ENCODE measurements at regions not wholly inside any gene's neighbourhood (a gene's known extent, or its start where the extent isn't known, plus 50 kb on each side); places are given as distances from the start of the nearest gene placed in this dataset.
"Not testable (repeated sequence)": the region's sequence is repeated elsewhere in the genome, so short reads cannot be mapped to it uniquely, and the experiment has no call there.

- Mint-ChIP-seq H3K27ac (no peak overlapping the region), H3K4me1 (no peaks in the 10 kb centered on the region), H3K27me3 (no peaks in the 10 kb centered on the region), H3K36me3 (ENCODE audit: low read depth) (no peaks in the 10 kb centered on the region), H3K9me3 (no peaks in the 10 kb centered on the region), H3K4me3 (no peak overlapping the region)
- no peak for DNase-seq
- intact Hi-C loops (cut with micrococcal nuclease): no loop called here
Observed at GRCh38 chr10:9419757-9420156, 1365.3 kb downstream of the GATA3 start.

GRCh38 chr10:9427209-9427608 is 1372.7 kb downstream of the GATA3 start:
- no peak overlapping the region for H3K4me3 Mint-ChIP-seq
- H3K27ac Mint-ChIP-seq: no peak overlapping the region
- H3K4me1 Mint-ChIP-seq: no peaks in the 10 kb centered on the region
- intact Hi-C loops (cut with micrococcal nuclease): no loop called here
- H3K36me3 Mint-ChIP-seq (ENCODE audit: low read depth): no peaks in the 10 kb centered on the region
- H3K9me3 Mint-ChIP-seq: no peaks in the 10 kb centered on the region
- H3K27me3 Mint-ChIP-seq: no peaks in the 10 kb centered on the region
- DNase-seq: no peak

- no peaks in the 10 kb centered on the region for H3K27me3 Mint-ChIP-seq
- no peaks in the 10 kb centered on the region for H3K4me1 Mint-ChIP-seq
- H3K9me3 Mint-ChIP-seq: no peaks in the 10 kb centered on the region
- intact Hi-C loops (cut with micrococcal nuclease): no loop called here
- no peaks in the 10 kb centered on the region for H3K36me3 Mint-ChIP-seq (ENCODE audit: low read depth)
- no peak overlapping the region for H3K4me3 Mint-ChIP-seq
- DNase-seq: no peak
- no peak overlapping the region for H3K27ac Mint-ChIP-seq
Observed at GRCh38 chr10:9437131-9437530, 1382.6 kb downstream of the GATA3 start.

GRCh38 chr10:9443758-9444157 is 1389.3 kb downstream of the GATA3 start:
- H3K27ac Mint-ChIP-seq: no peak overlapping the region
- DNase-seq: no peak
- no peaks in the 10 kb centered on the region for H3K36me3 Mint-ChIP-seq (ENCODE audit: low read depth)
- intact Hi-C loops (cut with micrococcal nuclease): no loop called here
- no peaks in the 10 kb centered on the region for H3K27me3 Mint-ChIP-seq
- no peaks in the 10 kb centered on the region for H3K4me1 Mint-ChIP-seq
- no peak overlapping the region for H3K4me3 Mint-ChIP-seq
- no peaks in the 10 kb centered on the region for H3K9me3 Mint-ChIP-seq

- H3K4me3 Mint-ChIP-seq: no peak overlapping the region
- no peak for DNase-seq
- H3K9me3 Mint-ChIP-seq: no peaks in the 10 kb centered on the region
- intact Hi-C loops (cut with micrococcal nuclease): no loop called here
- H3K27ac Mint-ChIP-seq: no peak overlapping the region
- no peaks in the 10 kb centered on the region for H3K4me1 Mint-ChIP-seq
- H3K36me3 Mint-ChIP-seq (ENCODE audit: low read depth): no peaks in the 10 kb centered on the region
- no peaks in the 10 kb centered on the region for H3K27me3 Mint-ChIP-seq
Observed at GRCh38 chr10:9449530-9449929, 1395.0 kb downstream of the GATA3 start.

GRCh38 chr10:9450801-9451200 is 1396.3 kb downstream of the GATA3 start:
- H3K27me3 Mint-ChIP-seq: no peaks in the 10 kb centered on the region
- no peak overlapping the region for H3K4me3 Mint-ChIP-seq
- intact Hi-C loops (cut with micrococcal nuclease): no loop called here
- no peak for DNase-seq
- no peaks in the 10 kb centered on the region for H3K4me1 Mint-ChIP-seq
- no peaks in the 10 kb centered on the region for H3K36me3 Mint-ChIP-seq (ENCODE audit: low read depth)
- H3K27ac Mint-ChIP-seq: no peak overlapping the region
- no peaks in the 10 kb centered on the region for H3K9me3 Mint-ChIP-seq

- no peak overlapping the region for H3K4me3 Mint-ChIP-seq
- no peaks in the 10 kb centered on the region for H3K4me1 Mint-ChIP-seq
- no peaks in the 10 kb centered on the region for H3K36me3 Mint-ChIP-seq (ENCODE audit: low read depth)
- H3K27me3 Mint-ChIP-seq: no peaks in the 10 kb centered on the region
- no peak overlapping the region for H3K27ac Mint-ChIP-seq
- intact Hi-C loops (cut with micrococcal nuclease): no loop called here
- no peaks in the 10 kb centered on the region for H3K9me3 Mint-ChIP-seq
- no peak for DNase-seq
Observed at GRCh38 chr10:9451211-9451773, 1396.8 kb downstream of the GATA3 start.

- intact Hi-C loops (cut with micrococcal nuclease): no loop called here
- DNase-seq: no peak
- Mint-ChIP-seq H3K4me1 (no peaks in the 10 kb centered on the region), H3K36me3 (ENCODE audit: low read depth) (no peaks in the 10 kb centered on the region), H3K27ac (no peak overlapping the region), H3K4me3 (no peak overlapping the region), H3K27me3 (no peaks in the 10 kb centered on the region), H3K9me3 (no peaks in the 10 kb centered on the region)
Observed at GRCh38 chr10:9452056-9452455, 1397.6 kb downstream of the GATA3 start.

- DNase-seq; H3K36me3 Mint-ChIP-seq (ENCODE audit: low read depth); H3K4me3 Mint-ChIP-seq; H3K27ac Mint-ChIP-seq; H3K9me3 Mint-ChIP-seq; H3K4me1 Mint-ChIP-seq; H3K27me3 Mint-ChIP-seq; intact Hi-C loops (cut with micrococcal nuclease): not testable (repeated sequence)
Observed at GRCh38 chr10:9453871-9454270, 1399.4 kb downstream of the GATA3 start.

GRCh38 chr10:9469663-9470205 is 1415.2 kb downstream of the GATA3 start:
- Mint-ChIP-seq H3K27ac (no peak overlapping the region), H3K27me3 (no peaks in the 10 kb centered on the region), H3K4me1 (no peaks in the 10 kb centered on the region), H3K4me3 (no peak overlapping the region), H3K36me3 (ENCODE audit: low read depth) (no peaks in the 10 kb centered on the region), H3K9me3 (no peaks in the 10 kb centered on the region)
- no peak for DNase-seq
- intact Hi-C loops (cut with micrococcal nuclease): no loop called here

GRCh38 chr10:9470581-9470980 is 1416.1 kb downstream of the GATA3 start:
- H3K27ac Mint-ChIP-seq: no peak overlapping the region
- H3K4me1 Mint-ChIP-seq: no peaks in the 10 kb centered on the region
- no peaks in the 10 kb centered on the region for H3K36me3 Mint-ChIP-seq (ENCODE audit: low read depth)
- intact Hi-C loops (cut with micrococcal nuclease): no loop called here
- no peaks in the 10 kb centered on the region for H3K9me3 Mint-ChIP-seq
- no peak overlapping the region for H3K4me3 Mint-ChIP-seq
- DNase-seq: no peak
- H3K27me3 Mint-ChIP-seq: no peaks in the 10 kb centered on the region

- DNase-seq: no peak
- intact Hi-C loops (cut with micrococcal nuclease): no loop called here
- Mint-ChIP-seq H3K9me3 (no peaks in the 10 kb centered on the region), H3K4me1 (no peaks in the 10 kb centered on the region), H3K27ac (no peak overlapping the region), H3K36me3 (ENCODE audit: low read depth) (no peaks in the 10 kb centered on the region), H3K27me3 (no peaks in the 10 kb centered on the region), H3K4me3 (no peak overlapping the region)
Observed at GRCh38 chr10:9501944-9502343, 1447.5 kb downstream of the GATA3 start.

- no peaks in the 10 kb centered on the region for H3K4me1 Mint-ChIP-seq
- H3K27me3 Mint-ChIP-seq: no peaks in the 10 kb centered on the region
- no peaks in the 10 kb centered on the region for H3K36me3 Mint-ChIP-seq (ENCODE audit: low read depth)
- DNase-seq: no peak
- no peaks in the 10 kb centered on the region for H3K9me3 Mint-ChIP-seq
- H3K27ac Mint-ChIP-seq: no peak overlapping the region
- intact Hi-C loops (cut with micrococcal nuclease): no loop called here
- no peak overlapping the region for H3K4me3 Mint-ChIP-seq
Observed at GRCh38 chr10:9504227-9504626, 1449.7 kb downstream of the GATA3 start.

- H3K4me3 Mint-ChIP-seq: no peak overlapping the region
Observed at GRCh38 chr10:9505546-9505945, 1451.1 kb downstream of the GATA3 start.

GRCh38 chr10:9508606-9509005 is 1454.1 kb downstream of the GATA3 start:
- Mint-ChIP-seq H3K27ac (no peak overlapping the region), H3K4me3 (no peak overlapping the region), H3K9me3 (no peaks in the 10 kb centered on the region), H3K4me1 (no peaks in the 10 kb centered on the region), H3K27me3 (no peaks in the 10 kb centered on the region), H3K36me3 (ENCODE audit: low read depth) (no peaks in the 10 kb centered on the region)
- intact Hi-C loops (cut with micrococcal nuclease): no loop called here
- no peak for DNase-seq

More at GRCh38 chr10:9505546-9505945, 1451.1 kb downstream of the GATA3 start:
- Mint-ChIP-seq H3K27me3 (no peaks in the 10 kb centered on the region), H3K9me3 (no peaks in the 10 kb centered on the region), H3K4me1 (no peaks in the 10 kb centered on the region), H3K27ac (no peak overlapping the region), H3K36me3 (ENCODE audit: low read depth) (no peaks in the 10 kb centered on the region)
- intact Hi-C loops (cut with micrococcal nuclease): no loop called here
- DNase-seq: no peak

All from activated CD4-positive, alpha-beta T cell treated with anti-CD3 and anti-CD28 coated beads, Interleukin-2, amount 10 ng/mL, durations not matched to agents 24 days and 14 days (primary cell).